Midbrain (tissue), 1 donor: ENCODE measurements at regions not wholly inside any gene's neighbourhood (a gene's known extent, or its start where the extent isn't known, plus 50 kb on each side); places are given as distances from the start of the nearest gene placed in this dataset.

Source experiments
- DNase-seq: peaks from one replicate; lab custom pipeline; 2025; lab: John Stamatoyannopoulos, UW

DNA sequence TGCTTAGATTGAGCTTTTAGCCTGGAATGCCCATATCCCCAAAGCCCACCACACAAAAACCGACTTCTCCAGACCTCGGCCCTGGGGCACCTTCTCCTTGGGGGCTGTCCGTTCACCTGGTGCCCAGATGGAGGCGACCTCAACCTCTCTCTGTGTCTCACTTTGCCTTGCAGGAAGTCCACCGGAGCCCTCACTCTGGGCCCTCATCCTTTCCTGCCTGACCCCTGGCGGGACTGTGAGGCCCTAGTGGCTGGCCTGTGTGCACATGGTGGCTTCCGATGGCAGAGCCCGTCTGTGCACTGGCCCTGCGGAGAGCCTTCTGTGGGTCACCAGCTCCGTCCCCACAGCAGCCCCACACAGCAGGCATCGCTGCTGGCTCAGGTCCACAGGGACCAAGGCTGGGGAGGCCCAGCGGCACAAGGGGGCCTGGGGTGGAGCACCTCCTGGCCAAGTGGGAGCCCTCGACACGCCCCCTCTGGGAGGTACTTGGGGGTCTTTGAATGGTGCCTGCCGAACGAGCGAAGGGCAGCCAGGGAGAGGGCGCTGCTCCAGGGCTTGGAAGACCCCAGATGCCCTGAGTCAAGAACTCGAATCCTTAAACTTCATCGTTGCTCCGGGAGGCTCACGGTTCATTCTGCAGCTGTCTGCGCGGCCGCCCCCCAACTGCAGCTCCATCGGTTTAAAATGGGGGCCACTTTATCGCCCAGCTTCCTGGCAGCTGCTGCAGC lies 97.2 kb upstream of the ADRA2C start:
- DNase-seq = no peak

GRCh38 chr4:3667258-3667657 lies 98.9 kb upstream of the ADRA2C start:
- no peak for DNase-seq

GRCh38 chr4:3666263-3666662 lies 99.9 kb upstream of the ADRA2C start:
- DNase-seq = no peak

- no peak for DNase-seq
Observed at GRCh38 chr4:3665360-3665891, 100.8 kb upstream of the ADRA2C start.

DNA sequence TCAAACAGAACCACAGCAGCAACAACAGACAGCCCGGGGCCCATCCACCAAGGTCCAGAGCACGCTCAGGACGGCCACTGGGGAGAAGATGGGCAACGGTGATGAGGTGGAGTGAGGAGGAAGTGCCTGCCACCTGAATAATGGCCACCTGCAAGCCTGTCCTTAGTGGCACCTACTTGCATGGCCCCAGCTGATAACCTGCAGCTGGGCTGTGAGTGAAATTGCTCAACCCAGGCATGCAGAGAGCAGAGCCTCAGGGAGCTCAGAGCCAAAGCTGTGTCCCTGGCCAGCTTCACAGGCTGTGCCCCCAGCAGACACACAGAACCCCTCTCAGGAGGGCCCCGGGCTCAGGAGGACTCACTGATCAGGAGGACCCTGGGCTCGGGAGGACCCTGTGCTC lies 102.4 kb upstream of the ADRA2C start:
- DNase-seq = no peak

GRCh38 chr4:3662516-3662915 lies 103.7 kb upstream of the ADRA2C start:
- DNase-seq = no peak

GRCh38 chr4:3661989-3662388 lies 104.2 kb upstream of the ADRA2C start:
- DNase-seq = no peak

DNA sequence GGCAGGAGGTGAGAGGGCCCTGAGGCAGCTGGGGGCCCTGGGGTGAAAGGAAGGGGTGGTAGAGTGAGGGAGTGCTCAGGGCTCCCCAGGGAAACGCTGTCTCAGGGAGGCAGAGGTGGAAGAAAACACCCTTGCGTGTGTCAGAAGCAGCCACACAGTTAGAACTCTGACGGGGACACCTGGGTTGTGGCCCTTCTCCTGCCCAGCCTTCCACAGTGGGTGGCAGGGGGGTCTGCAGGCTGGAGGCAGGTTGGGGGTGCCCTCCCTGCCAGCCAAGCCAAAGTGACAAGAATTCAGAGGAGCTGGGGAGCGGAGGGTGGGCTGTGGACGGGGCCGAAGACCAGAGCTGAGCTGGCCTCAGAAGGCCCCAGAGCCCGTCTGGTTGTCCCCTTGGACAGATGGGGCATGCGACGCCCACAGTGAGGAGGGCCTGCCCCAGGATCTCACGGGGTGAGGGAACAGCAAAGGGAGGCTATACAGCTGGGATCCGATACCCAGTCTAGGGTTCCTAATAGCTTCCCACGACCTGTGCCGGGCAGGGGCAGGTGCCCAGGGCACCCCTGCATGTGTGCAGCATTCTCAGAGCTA lies 105.2 kb upstream of the ADRA2C start:
- no peak for DNase-seq

- peak; percentile 43 for DNase-seq
Observed at GRCh38 chr4:3660086-3660927, 105.9 kb upstream of the ADRA2C start.

GRCh38 chr4:3659131-3659530 lies 107.1 kb upstream of the ADRA2C start:
- DNase-seq = no peak

- DNase-seq = no peak
Observed at GRCh38 chr4:3658530-3658913, 107.7 kb upstream of the ADRA2C start.

GRCh38 chr4:3657902-3658529 lies 108.2 kb upstream of the ADRA2C start:
- no peak for DNase-seq

DNA sequence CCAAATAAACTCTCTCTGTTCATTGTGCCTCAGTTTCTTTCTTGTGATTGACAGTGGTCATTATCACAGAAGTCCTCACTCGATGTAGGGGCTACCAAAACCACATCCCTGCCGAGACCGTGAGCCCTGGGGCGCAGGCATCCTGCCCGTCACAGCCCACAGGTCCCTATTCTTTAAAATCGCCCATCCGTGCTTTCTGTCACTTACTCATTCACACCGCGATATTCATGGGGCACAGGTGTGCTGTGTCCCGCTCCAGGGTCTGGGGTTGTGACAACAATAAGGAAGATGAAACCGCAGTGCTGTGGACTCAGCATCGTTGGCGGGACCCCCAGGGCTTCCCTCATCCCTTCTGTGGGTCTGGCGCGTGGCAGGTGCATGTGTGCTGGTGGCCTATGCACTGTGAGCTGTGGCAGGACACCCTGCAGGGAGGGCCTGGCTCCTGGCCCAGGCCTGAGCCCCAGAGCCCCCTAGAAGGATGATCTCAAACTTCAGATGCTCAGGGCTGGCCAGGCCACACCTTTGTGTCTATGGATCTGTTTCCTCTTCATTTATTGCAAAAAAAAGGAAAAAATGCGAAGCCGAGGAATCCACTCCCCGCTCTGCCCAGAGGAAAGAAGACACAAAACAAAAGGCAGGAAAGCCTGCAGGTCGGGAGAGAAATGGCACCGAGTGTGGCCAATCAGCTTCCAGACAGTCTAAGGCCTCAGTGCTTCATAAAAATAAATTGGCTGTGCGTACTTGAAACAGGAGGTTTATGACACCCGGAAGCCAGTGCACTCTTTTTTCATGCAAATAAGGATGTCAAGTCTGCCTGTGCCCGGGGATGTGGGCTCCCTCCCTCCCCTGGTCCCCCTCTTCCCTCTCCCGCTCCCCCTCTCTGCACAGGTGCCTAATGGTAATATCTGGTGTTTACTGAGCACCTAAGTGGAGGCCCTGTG lies 109.5 kb upstream of the ADRA2C start:
- DNase-seq = no peak

DNA sequence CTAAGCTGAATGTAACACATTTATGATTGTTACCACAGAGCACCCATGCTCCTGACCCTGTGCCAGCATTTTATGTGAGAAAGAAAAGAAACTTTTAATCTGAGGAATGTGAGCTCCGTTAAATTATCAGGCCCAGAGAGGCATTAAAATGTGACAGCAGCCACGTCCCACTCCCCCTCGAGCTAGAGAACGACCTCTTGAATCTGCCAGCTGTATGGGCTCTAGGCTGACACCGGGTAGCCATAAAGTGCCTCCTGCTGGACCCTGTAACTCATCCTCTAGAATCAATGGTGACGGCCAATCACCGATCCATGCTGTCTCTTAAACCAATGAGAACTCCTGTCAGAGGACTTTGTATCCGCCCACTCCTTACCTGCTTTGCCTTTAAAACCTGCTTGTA lies 110.2 kb upstream of the ADRA2C start:
- DNase-seq = no peak

DNA sequence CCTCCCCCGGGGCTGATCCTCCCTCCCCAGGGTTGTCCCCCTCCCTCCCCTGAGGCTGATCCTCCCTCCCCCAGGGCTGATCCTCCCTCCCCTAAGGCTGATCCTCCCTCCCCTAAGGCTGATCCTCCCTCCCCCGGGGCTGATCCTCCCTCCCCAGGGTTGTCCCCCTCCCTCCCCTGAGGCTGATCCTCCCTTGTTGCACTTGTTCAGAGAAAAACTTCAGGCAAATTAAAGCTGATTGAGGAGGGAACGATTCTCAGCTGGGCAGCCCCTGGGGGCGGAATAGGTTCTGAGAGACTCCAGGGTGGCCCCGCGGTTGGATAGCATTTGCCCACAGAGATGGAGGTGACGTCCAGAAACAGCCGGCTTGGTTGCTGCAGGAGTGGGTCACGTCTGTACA lies 110.7 kb upstream of the ADRA2C start:
- no peak for DNase-seq

DNA sequence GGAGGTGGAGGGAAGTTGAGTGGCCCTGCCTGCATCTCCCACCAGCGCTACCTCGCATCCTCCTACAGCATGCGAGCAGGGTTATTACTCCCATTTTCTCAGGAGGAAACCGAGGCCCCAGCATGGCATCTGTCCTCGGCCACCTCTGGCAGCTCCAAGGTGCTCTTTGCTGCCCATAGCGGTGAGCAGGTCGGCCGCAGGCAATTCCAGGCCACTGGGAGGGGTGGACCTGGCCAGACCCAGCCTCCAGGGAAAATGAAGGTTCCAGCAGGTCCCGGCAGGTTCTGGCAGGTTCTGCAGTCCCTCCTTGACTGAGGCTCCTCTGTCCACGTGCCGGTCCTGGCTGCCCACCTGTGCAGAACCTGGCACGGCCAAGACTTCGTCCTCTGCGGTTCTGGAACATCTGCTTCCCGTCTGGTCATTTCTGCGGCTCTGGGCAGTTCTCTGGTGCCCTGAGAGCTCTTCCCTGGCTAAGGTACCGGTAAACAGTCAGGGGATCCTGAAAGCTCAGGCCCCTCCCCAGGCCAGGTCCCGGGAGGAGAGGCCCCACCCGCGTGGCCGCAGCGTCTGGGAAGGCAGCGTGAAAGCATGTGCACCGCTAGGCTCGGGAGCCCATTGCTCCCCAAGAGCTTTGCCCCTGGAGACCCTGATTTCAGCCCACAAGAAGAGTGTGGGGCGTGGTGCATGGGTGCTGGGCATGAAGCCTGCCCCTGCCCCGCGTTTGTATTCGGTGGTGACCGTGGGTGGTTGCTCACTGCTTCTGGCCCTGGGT lies 112.0 kb upstream of the ADRA2C start:
- DNase-seq = no peak

- no peak for DNase-seq
Observed at GRCh38 chr4:3652586-3652985, 113.6 kb upstream of the ADRA2C start.

DNA sequence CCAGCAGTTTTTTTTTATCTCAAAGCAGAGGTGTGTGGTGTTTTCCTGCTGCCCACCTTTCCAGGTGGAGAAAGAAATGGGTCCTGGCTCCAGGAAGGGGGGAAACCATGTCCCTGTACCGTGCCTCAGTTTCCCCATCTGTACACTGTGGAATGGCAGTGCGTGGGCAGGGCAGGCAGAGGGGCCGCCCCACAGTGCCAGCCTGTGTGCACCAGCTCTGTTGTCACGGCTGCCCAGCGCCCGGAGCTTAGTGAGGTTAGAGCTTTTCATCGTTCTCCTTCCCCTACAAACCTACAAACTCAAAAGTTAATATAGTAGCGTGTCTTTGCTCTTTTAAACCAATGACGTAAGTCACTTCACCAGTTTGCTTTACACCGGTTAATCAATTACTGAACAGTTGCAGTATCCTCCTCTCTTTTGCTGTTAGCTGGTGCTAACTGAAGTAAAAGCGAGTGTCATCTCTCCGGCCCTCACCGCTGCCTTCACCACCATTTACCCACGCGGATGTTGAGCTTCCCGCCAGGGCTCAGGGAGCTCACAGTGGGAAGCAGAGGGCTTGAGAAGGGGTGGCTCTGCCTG lies 114.8 kb upstream of the ADRA2C start:
- no peak for DNase-seq

DNA sequence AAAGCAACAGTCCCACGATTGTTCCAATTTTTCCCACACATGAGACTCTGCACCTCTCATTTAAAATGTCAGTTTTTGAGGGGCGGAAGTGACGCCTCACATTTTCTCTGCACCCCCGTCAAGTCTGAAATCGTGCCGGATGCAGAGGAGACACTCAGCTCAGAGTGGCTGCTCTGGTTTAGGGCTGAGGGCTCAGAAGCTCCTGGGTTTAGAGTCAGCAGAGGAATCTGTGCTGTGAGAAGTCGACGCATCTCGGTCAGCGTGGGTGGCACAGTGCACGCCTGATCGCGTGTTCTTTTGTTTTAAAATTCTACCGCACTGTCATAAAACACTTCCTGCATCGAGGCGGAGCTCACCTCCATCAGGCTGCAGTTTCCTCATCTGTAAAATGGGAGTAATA lies 116.7 kb upstream of the ADRA2C start:
- DNase-seq = no peak

GRCh38 chr4:3648731-3649130 lies 116.5 kb upstream of the LRPAP1 start:
- no peak for DNase-seq
